Activated CD4-positive, alpha-beta memory T cell treated with anti-CD3 and anti-CD28 coated beads, Interleukin-2, amount 10 ng/mL, durations not matched to agents 7 days and 5 days (primary cell): ENCODE measurements at regions not wholly inside any gene's neighbourhood (a gene's known extent, or its start where the extent isn't known, plus 50 kb on each side); places are given as distances from the start of the nearest gene placed in this dataset.
"Not testable (repeated sequence)": the region's sequence is repeated elsewhere in the genome, so short reads cannot be mapped to it uniquely, and the experiment has no call there.

Experiments
- CTCF ChIA-PET: fragments of 350-600 bp; sonication (Branson Sonifier 250); formaldehyde crosslinking; loops from one replicate; lab custom pipeline; 2021; ENCODE audit warnings: antibody characterized with exemption, inconsistent platforms; lab: Charles Lee
- POLR2A ChIA-PET: fragments of 350-600 bp; sonication (Branson Sonifier 250); formaldehyde crosslinking; loops from one replicate; lab custom pipeline; 2021; ENCODE audit warnings: antibody characterized with exemption; lab: Charles Lee
- DNase-seq: peaks from one replicate; pipeline ENCODE4 v3.0.0-alpha.2; 2020
- H3K27ac Mint-ChIP-seq: one replicate; pipeline ENCODE4 v1.8.0; 2021; ENCODE audit warnings: mild to moderate bottlenecking, mixed read lengths
- H3K27me3 Mint-ChIP-seq: one replicate; pipeline ENCODE4 v1.8.0; 2021; ENCODE audit warnings: mixed read lengths
- H3K36me3 Mint-ChIP-seq: one replicate; pipeline ENCODE4 v1.8.0; 2021; ENCODE audit warnings: low read depth, mixed read lengths
- H3K4me1 Mint-ChIP-seq: one replicate; pipeline ENCODE4 v1.8.0; 2021; ENCODE audit warnings: mixed read lengths
- H3K4me3 Mint-ChIP-seq: one replicate; pipeline ENCODE4 v1.8.0; 2021; ENCODE audit warnings: mild to moderate bottlenecking, mixed read lengths
- H3K9me3 Mint-ChIP-seq: one replicate; pipeline ENCODE4 v1.8.0; 2021; ENCODE audit warnings: mixed read lengths

DNA sequence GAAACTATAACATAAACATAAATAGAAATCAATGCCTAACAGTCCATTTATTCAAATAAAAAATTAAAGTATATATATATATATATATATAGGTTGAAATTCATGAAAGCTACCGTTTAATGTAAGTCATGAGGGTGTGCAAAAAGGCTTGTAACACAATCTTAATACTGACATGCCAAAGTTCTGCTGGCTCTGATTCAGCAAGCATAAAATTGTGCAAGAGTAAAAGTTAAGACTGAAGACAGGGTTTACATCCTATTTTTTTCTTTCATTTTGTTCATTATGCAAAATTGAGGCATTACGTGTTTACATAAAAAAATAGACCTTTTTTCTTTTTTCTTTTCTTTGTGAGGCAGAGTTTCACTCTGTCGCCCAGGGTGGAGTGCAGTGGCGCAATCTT lies 984.2 kb downstream of the FSCB start:
- CTCF ChIA-PET, result no interaction called here
- POLR2A ChIA-PET, result no interaction called here
- peaks cover 4% of the 10 kb centered on the region for H3K9me3 Mint-ChIP-seq

DNA sequence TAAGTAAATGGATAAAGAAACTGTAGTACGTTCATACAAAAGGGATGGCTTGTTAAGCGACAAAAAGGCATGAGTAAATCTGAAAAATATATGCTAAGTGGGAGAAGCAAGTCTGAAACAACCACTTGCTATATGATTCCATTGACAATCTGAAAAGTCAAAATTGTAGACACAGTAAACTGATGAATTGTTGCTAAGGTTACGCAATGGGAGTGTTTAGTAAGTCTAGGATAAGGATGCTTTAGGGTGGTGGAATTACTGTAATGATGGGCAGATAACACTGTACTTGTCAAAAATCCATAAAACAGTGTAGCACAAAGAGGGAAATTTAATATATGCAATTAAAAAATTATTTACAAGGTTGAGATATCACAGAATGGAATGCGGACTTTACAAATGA lies 984.9 kb downstream of the FSCB start:
- CTCF ChIA-PET, result no interaction called here
- no peak overlapping the region for H3K27ac Mint-ChIP-seq
- POLR2A ChIA-PET, result no interaction called here
- no peaks in the 10 kb centered on the region for H3K4me1 Mint-ChIP-seq
- H3K27me3 Mint-ChIP-seq, result no peaks in the 10 kb centered on the region
- DNase-seq, result no peak
- peaks cover 7% of the 10 kb centered on the region for H3K9me3 Mint-ChIP-seq
- no peak overlapping the region for H3K4me3 Mint-ChIP-seq
- no peaks in the 10 kb centered on the region for H3K36me3 Mint-ChIP-seq

More for the DNA sequence above, 984.2 kb downstream of the FSCB start:
- H3K4me1 Mint-ChIP-seq, result no peaks in the 10 kb centered on the region
- no peak for DNase-seq
- H3K27ac Mint-ChIP-seq, result no peak overlapping the region
- H3K27me3 Mint-ChIP-seq, result no peaks in the 10 kb centered on the region
- no peaks in the 10 kb centered on the region for H3K36me3 Mint-ChIP-seq
- H3K4me3 Mint-ChIP-seq, result no peak overlapping the region

DNA sequence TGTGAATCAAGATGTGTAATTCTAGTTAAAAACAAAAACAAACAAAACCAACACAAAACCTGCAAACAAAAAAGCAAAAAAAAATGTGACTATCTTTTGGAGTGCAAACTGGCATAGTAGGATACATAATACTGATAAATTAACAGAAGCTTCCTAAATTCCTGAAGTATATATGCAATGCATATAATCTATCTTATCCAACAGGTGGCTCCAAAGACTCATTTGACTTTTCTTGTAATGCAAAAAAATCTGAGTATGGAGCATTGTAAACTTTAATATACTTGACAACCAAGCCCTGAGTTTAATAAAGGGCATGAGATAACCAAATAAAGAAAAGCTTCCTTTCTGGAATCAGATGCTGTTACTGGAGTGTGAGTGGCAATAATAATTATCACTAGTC lies 1003.6 kb downstream of the FSCB start:
- Mint-ChIP-seq H3K4me3 (no peak overlapping the region), H3K4me1 (no peaks in the 10 kb centered on the region), H3K27me3 (no peaks in the 10 kb centered on the region), H3K9me3 (peaks cover under 1% of the 10 kb centered on the region), H3K36me3 (no peaks in the 10 kb centered on the region), H3K27ac (no peak overlapping the region)
- CTCF ChIA-PET, result no interaction called here
- POLR2A ChIA-PET, result no interaction called here
- no peak for DNase-seq

DNA sequence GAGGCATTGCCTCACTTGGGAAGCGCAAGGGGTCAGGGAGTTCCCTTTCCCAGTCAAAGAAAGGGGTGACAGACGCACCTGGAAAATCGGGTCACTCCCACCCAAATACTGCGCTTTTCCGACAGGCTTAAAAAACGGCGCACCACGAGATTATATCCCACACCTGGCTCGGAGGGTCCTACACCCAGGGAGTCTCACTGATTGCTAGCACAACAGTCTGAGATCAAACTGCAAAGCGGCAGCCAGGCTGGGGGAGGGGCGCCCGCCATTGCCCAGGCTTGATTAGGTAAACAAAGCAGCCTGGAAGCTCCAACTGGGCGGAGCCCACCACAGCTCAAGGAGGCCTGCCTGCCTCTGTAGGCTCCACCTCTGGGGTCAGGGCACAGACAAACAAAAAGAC lies 1014.7 kb downstream of the FSCB start:
- H3K36me3 Mint-ChIP-seq, H3K27ac Mint-ChIP-seq, H3K4me1 Mint-ChIP-seq, H3K4me3 Mint-ChIP-seq, CTCF ChIA-PET, POLR2A ChIA-PET, H3K27me3 Mint-ChIP-seq, DNase-seq, H3K9me3 Mint-ChIP-seq: not testable (repeated sequence)

DNA sequence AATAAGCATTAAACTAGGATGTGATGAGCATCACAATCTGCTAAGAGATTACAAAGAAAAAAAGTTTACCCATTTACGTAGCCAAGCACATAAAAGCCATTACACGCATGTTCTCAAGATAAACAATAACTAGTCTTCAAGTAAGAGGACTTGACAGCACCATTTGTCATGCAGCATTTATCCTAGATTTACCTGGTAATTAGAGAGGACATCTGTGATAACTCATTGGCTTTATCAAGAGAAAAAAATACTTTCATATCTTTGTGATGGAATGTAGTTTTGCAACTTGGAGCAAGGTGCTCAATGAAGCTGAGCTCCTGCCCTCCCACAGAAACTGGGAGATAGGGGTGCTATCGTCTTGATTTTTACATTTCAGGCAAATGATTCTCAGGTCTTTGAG lies 1023.7 kb downstream of the FSCB start:
- H3K36me3 Mint-ChIP-seq, result no peaks in the 10 kb centered on the region
- no peak overlapping the region for H3K27ac Mint-ChIP-seq
- peaks cover 2% of the 10 kb centered on the region for H3K9me3 Mint-ChIP-seq
- ChIA-PET CTCF (no interaction called here), POLR2A (no interaction called here)
- DNase-seq, result no peak
- no peaks in the 10 kb centered on the region for H3K4me1 Mint-ChIP-seq
- no peaks in the 10 kb centered on the region for H3K27me3 Mint-ChIP-seq
- no peak overlapping the region for H3K4me3 Mint-ChIP-seq

DNA sequence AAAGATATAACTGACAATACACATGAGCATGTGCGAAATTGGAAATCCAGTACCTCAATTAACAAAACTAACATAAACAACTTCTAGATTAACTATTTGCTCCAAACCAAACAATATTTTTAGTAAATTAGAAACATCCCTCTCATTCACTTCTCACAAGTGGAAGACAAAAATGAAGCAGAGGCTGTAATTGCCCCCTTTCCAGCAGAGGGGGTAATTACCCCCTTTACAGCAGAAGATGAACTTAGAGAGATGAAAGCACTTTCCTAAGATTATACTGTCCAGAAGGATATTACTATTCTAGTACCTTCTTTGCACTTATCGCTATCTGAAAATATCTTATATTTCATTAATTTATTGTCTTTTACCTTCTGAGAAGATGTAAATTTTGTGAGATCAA lies 1025.2 kb downstream of the FSCB start:
- Mint-ChIP-seq H3K27ac (no peak overlapping the region), H3K27me3 (no peaks in the 10 kb centered on the region)

DNA sequence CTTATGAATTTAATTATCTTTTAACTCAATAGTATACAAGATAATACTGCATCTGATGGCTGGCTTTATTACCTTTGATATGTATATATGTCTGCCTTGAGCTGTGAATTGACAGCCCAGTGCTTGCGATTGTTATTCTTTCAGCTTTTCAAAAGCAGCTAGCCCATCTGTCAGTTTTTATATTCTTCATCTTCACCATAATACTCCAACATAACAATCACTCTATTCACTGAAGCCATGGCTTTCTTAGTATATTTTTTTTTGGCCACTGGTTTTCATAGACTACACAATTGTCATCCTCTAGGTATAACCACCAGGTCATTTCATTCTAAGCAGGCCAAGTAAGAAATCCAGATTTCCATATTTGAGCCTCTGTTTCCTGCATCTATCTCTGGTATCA lies 1026.1 kb downstream of the FSCB start:
- no peaks in the 10 kb centered on the region for H3K27me3 Mint-ChIP-seq
- H3K9me3 Mint-ChIP-seq, result peaks cover 2% of the 10 kb centered on the region
- no peak for DNase-seq
- CTCF ChIA-PET, result no interaction called here
- H3K4me1 Mint-ChIP-seq, result no peaks in the 10 kb centered on the region
- H3K27ac Mint-ChIP-seq, result no peak overlapping the region
- H3K36me3 Mint-ChIP-seq, result no peaks in the 10 kb centered on the region
- H3K4me3 Mint-ChIP-seq, result no peak overlapping the region
- POLR2A ChIA-PET, result no interaction called here

More for the DNA sequence above, 1025.2 kb downstream of the FSCB start:
- POLR2A ChIA-PET, result no interaction called here
- Mint-ChIP-seq H3K4me1 (no peaks in the 10 kb centered on the region), H3K9me3 (peaks cover 2% of the 10 kb centered on the region), H3K4me3 (no peak overlapping the region), H3K36me3 (no peaks in the 10 kb centered on the region)
- DNase-seq, result no peak
- CTCF ChIA-PET, result no interaction called here

DNA sequence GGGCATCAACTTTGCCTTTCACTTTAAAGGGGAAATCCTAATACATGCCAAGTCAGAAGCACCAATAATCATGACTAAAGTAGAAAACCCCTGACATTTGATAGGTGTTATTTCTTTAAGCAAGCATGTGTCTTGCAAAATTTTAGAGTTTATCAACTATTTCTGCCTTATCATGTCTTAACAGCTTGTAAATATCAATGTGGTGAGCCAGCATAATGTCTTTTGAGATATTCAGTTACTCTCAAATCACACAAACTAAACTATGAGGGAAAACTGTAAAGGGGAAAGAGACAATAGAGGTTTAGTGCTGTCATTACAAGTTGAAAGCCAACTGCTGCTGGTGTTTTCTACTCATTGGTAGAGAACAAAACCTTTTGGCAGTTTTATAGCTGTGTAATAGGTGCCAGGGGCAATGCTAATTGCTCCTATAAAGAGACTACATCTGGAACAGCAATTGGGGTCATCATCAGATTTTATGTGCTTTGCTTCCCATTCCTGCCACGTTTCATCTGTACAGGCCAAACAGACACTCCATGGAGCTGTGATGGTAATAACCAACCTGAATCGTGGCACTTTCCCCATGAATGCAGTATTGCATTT lies 1027.4 kb downstream of the FSCB start:
- ChIA-PET CTCF (no interaction called here), POLR2A (no interaction called here)
- Mint-ChIP-seq H3K27me3 (no peaks in the 10 kb centered on the region), H3K27ac (no peak overlapping the region), H3K36me3 (no peaks in the 10 kb centered on the region), H3K4me1 (no peaks in the 10 kb centered on the region), H3K9me3 (peaks cover 2% of the 10 kb centered on the region), H3K4me3 (no peak overlapping the region)
- DNase-seq, result no peak

DNA sequence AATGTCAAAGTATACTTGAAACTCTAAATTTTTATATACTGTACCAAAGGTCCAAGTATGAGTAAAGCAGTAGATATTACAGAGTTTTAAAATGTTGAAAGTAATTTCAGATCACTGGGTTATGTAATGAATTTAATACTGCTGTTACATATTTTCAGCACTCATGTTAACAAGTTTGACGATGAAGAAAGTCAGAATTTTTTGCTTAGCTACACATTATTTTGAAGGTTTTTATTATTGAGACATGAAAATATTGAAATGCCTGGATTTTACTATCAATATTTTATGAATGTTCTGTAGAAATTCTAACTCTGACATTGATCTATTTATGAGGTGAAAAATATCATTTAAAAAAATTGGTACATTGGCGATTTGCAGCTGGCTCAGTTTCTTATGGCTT lies 1030.3 kb downstream of the FSCB start:
- ChIA-PET CTCF (no interaction called here), POLR2A (no interaction called here)
- no peak for DNase-seq
- Mint-ChIP-seq H3K36me3 (no peaks in the 10 kb centered on the region), H3K9me3 (peaks cover 2% of the 10 kb centered on the region), H3K27ac (no peak overlapping the region), H3K4me1 (no peaks in the 10 kb centered on the region), H3K27me3 (no peaks in the 10 kb centered on the region), H3K4me3 (no peak overlapping the region)

DNA sequence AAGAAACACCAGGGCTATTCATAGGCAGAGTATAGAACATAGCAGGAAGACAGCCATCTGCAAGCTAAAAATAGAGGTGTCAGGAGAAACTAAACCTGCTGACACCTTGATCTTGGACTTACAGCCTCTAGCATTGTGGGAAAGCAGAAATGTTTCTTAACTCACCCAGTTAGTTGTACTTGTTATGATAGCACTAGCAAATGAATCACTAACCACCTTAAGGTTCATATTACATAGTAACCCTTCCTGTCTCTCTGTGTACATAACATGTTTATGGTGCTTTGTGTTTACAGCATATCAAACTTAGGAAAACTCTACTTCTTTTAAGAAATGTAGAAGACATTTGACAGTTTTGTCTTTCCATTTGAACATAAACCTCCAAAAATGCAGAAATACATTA lies 1031.3 kb downstream of the FSCB start:
- Mint-ChIP-seq H3K4me1 (no peaks in the 10 kb centered on the region), H3K27ac (no peak overlapping the region), H3K9me3 (peaks cover 2% of the 10 kb centered on the region), H3K36me3 (no peaks in the 10 kb centered on the region), H3K4me3 (no peak overlapping the region), H3K27me3 (no peaks in the 10 kb centered on the region)
- no peak for DNase-seq
- CTCF ChIA-PET, result no interaction called here
- POLR2A ChIA-PET, result no interaction called here

DNA sequence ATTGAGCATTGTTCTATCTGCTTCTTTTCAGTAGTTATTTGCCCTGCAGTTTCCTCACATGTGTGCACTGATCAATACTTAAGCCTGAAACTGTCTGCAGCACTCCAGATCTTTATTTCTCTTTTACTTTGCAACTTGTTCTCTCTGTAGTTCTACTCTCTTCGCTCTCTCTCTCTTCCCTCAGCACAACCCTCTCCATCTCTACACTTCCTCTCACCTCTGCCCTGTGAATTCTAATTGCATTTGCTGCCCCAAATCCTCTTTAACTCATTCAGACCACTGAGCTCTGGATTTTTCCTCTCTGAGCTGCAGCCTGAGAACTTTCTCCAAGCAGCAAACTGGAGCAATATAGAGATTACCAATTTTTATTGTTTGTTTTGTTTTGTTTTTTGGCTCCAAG lies 1035.5 kb downstream of the FSCB start:
- no peak overlapping the region for H3K4me3 Mint-ChIP-seq
- POLR2A ChIA-PET, result no interaction called here
- no peak overlapping the region for H3K27ac Mint-ChIP-seq
- no peaks in the 10 kb centered on the region for H3K4me1 Mint-ChIP-seq
- H3K36me3 Mint-ChIP-seq, result no peaks in the 10 kb centered on the region
- CTCF ChIA-PET, result no interaction called here
- no peak for DNase-seq
- H3K9me3 Mint-ChIP-seq, result peaks cover 2% of the 10 kb centered on the region
- H3K27me3 Mint-ChIP-seq, result no peaks in the 10 kb centered on the region

DNA sequence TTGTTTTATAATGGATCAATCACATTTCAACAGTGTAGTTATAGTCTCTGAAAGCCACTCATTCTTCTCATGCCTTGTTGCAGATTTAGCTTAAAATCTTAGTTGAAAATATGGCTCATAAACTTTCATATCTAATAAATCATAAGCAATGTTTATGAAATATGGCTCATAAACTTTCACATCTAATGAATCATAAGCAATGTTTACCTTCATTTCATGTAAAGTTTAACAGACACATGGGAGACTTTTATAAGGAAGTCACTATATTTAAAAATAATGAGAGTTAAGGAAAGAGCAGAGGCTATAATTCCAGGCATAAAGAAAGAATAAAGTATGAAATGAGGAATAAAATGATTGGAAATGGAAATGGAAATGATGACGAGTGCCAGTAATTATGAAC lies 1042.1 kb downstream of the FSCB start:
- Mint-ChIP-seq H3K4me3 (no peak overlapping the region), H3K36me3 (no peaks in the 10 kb centered on the region), H3K4me1 (no peaks in the 10 kb centered on the region), H3K27ac (no peak overlapping the region), H3K9me3 (peaks cover 11% of the 10 kb centered on the region), H3K27me3 (no peaks in the 10 kb centered on the region)
- CTCF ChIA-PET, result no interaction called here
- DNase-seq, result no peak
- POLR2A ChIA-PET, result no interaction called here

DNA sequence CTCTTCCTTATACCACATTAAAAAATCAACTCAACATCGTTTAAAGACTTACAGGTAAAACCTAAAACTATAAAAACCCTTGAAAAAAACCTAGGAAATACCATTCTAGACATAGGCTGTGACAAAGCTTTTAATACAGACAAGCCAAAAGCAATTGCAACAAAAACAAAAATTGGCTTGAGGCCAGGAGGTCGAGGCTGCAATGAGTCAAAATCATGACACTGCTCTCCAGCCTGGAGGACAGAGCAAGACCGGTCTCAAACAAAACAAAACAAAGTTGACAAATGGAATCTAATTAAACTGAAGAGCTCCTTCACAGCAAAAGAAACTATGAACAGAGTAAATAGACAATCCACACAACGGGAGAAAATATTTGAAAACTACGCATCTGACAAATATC lies 1057.8 kb downstream of the FSCB start:
- H3K36me3 Mint-ChIP-seq, result no peaks in the 10 kb centered on the region
- H3K9me3 Mint-ChIP-seq, result peaks cover 6% of the 10 kb centered on the region
- ChIA-PET CTCF (no interaction called here), POLR2A (no interaction called here)
- no peaks in the 10 kb centered on the region for H3K27me3 Mint-ChIP-seq
- no peak for DNase-seq
- no peak overlapping the region for H3K27ac Mint-ChIP-seq
- H3K4me1 Mint-ChIP-seq, result no peaks in the 10 kb centered on the region
- H3K4me3 Mint-ChIP-seq, result no peak overlapping the region

DNA sequence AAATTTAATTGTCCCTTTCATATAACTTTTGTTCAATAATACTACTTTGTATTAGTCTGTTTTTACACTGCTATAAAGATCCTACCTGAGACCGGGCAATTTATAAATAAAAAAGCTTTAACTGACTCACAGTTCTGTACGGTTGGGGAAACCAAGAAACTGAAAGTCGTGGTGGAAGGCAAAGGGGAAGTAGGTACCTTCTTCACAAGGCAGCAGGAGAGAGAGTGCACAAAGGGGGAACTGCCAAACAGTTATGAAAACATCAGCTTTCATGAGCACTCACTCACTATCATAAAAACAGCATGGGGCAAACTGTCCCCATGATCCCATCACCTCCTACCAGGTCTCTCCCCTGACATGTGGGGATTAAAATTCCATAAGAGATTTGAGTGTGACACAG lies 1069.0 kb downstream of the FSCB start:
- Mint-ChIP-seq H3K27ac (no peak overlapping the region), H3K36me3 (no peaks in the 10 kb centered on the region), H3K4me3 (no peak overlapping the region), H3K9me3 (peaks cover 9% of the 10 kb centered on the region), H3K27me3 (no peaks in the 10 kb centered on the region), H3K4me1 (no peaks in the 10 kb centered on the region)
- ChIA-PET CTCF (no interaction called here), POLR2A (no interaction called here)
- no peak for DNase-seq
